HEK293 (cell line): ENCODE measurements at regions not wholly inside any gene's neighbourhood (a gene's known extent, or its start where the extent isn't known, plus 50 kb on each side); places are given as distances from the start of the nearest gene placed in this dataset.

ENCODE experiments used
- ZIC2 ChIP-seq: fragments of 450-650 bp; formaldehyde crosslinking; IDR thresholded peaks from 2 replicates; pipeline ENCODE4 v1.5.1; 2016; ENCODE audit warnings: missing biosample characterization, missing genetic modification characterization
- ZNF544 ChIP-seq: fragments of 450-650 bp; formaldehyde crosslinking; IDR thresholded peaks from 2 replicates; pipeline ENCODE4 v1.5.0; 2017; ENCODE audit warnings: missing biosample characterization, missing genetic modification characterization
- ZNF785 ChIP-seq: fragments of 450-650 bp; formaldehyde crosslinking; IDR thresholded peaks from 2 replicates; pipeline ENCODE4 v1.5.1; 2016; ENCODE audit warnings: missing biosample characterization, missing genetic modification characterization
- TF ChIP-seq, protein P1 (sequence below): fragments of 450-650 bp; formaldehyde crosslinking; IDR thresholded peaks from 2 replicates; pipeline ENCODE4 v1.5.1; 2016; ENCODE audit warnings: missing biosample characterization, missing genetic modification characterization
- TF ChIP-seq, protein P2 (sequence below): fragments of 450-650 bp; formaldehyde crosslinking; IDR thresholded peaks from 2 replicates; pipeline ENCODE4 v1.5.1; 2016; ENCODE audit warnings: missing biosample characterization, missing genetic modification characterization
- TF ChIP-seq, protein P3 (sequence below): fragments of 450-650 bp; formaldehyde crosslinking; IDR thresholded peaks from 2 replicates; pipeline ENCODE4 v1.5.1; 2016; ENCODE audit warnings: missing biosample characterization, missing genetic modification characterization
- TF ChIP-seq, protein P4 (sequence below): fragments of 450-650 bp; formaldehyde crosslinking; IDR thresholded peaks from 2 replicates; pipeline ENCODE4 v1.5.1; 2016; ENCODE audit warnings: missing biosample characterization, missing genetic modification characterization
- TF ChIP-seq, protein P5 (sequence below): fragments of 450-650 bp; formaldehyde crosslinking; IDR thresholded peaks from 2 replicates; pipeline ENCODE4 v1.5.1; 2016; ENCODE audit warnings: missing biosample characterization, missing genetic modification characterization, borderline replicate concordance

GRCh38 chr21:43325968-43326715 lies 100.8 kb downstream of the SIK1 start:
- TF ChIP-seq, protein P1, sequence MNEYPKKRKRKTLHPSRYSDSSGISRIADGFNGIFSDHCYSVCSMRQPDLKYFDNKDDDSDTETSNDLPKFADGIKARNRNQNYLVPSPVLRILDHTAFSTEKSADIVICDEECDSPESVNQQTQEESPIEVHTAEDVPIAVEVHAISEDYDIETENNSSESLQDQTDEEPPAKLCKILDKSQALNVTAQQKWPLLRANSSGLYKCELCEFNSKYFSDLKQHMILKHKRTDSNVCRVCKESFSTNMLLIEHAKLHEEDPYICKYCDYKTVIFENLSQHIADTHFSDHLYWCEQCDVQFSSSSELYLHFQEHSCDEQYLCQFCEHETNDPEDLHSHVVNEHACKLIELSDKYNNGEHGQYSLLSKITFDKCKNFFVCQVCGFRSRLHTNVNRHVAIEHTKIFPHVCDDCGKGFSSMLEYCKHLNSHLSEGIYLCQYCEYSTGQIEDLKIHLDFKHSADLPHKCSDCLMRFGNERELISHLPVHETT (tag by site-specific recombination): no peak
- TF ChIP-seq, protein P2, sequence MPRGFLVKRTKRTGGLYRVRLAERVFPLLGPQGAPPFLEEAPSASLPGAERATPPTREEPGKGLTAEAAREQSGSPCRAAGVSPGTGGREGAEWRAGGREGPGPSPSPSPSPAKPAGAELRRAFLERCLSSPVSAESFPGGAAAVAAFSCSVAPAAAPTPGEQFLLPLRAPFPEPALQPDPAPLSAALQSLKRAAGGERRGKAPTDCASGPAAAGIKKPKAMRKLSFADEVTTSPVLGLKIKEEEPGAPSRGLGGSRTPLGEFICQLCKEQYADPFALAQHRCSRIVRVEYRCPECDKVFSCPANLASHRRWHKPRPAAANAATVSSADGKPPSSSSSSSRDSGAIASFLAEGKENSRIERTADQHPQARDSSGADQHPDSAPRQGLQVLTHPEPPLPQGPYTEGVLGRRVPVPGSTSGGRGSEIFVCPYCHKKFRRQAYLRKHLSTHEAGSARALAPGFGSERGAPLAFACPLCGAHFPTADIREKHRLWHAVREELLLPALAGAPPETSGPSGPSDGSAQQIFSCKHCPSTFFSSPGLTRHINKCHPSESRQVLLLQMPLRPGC (tag by site-specific recombination): no peak
- TF ChIP-seq, protein P3, sequence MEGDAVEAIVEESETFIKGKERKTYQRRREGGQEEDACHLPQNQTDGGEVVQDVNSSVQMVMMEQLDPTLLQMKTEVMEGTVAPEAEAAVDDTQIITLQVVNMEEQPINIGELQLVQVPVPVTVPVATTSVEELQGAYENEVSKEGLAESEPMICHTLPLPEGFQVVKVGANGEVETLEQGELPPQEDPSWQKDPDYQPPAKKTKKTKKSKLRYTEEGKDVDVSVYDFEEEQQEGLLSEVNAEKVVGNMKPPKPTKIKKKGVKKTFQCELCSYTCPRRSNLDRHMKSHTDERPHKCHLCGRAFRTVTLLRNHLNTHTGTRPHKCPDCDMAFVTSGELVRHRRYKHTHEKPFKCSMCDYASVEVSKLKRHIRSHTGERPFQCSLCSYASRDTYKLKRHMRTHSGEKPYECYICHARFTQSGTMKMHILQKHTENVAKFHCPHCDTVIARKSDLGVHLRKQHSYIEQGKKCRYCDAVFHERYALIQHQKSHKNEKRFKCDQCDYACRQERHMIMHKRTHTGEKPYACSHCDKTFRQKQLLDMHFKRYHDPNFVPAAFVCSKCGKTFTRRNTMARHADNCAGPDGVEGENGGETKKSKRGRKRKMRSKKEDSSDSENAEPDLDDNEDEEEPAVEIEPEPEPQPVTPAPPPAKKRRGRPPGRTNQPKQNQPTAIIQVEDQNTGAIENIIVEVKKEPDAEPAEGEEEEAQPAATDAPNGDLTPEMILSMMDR (tag by site-specific recombination): no peak
- TF ChIP-seq ZNF785 (tag by site-specific recombination): no peak
- no peak for TF ChIP-seq ZNF544 (tag by site-specific recombination)
- no peak for TF ChIP-seq ZIC2
- TF ChIP-seq, protein P4, sequence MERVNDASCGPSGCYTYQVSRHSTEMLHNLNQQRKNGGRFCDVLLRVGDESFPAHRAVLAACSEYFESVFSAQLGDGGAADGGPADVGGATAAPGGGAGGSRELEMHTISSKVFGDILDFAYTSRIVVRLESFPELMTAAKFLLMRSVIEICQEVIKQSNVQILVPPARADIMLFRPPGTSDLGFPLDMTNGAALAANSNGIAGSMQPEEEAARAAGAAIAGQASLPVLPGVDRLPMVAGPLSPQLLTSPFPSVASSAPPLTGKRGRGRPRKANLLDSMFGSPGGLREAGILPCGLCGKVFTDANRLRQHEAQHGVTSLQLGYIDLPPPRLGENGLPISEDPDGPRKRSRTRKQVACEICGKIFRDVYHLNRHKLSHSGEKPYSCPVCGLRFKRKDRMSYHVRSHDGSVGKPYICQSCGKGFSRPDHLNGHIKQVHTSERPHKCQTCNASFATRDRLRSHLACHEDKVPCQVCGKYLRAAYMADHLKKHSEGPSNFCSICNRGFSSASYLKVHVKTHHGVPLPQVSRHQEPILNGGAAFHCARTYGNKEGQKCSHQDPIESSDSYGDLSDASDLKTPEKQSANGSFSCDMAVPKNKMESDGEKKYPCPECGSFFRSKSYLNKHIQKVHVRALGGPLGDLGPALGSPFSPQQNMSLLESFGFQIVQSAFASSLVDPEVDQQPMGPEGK (tag by site-specific recombination): no peak
- TF ChIP-seq, protein P5, sequence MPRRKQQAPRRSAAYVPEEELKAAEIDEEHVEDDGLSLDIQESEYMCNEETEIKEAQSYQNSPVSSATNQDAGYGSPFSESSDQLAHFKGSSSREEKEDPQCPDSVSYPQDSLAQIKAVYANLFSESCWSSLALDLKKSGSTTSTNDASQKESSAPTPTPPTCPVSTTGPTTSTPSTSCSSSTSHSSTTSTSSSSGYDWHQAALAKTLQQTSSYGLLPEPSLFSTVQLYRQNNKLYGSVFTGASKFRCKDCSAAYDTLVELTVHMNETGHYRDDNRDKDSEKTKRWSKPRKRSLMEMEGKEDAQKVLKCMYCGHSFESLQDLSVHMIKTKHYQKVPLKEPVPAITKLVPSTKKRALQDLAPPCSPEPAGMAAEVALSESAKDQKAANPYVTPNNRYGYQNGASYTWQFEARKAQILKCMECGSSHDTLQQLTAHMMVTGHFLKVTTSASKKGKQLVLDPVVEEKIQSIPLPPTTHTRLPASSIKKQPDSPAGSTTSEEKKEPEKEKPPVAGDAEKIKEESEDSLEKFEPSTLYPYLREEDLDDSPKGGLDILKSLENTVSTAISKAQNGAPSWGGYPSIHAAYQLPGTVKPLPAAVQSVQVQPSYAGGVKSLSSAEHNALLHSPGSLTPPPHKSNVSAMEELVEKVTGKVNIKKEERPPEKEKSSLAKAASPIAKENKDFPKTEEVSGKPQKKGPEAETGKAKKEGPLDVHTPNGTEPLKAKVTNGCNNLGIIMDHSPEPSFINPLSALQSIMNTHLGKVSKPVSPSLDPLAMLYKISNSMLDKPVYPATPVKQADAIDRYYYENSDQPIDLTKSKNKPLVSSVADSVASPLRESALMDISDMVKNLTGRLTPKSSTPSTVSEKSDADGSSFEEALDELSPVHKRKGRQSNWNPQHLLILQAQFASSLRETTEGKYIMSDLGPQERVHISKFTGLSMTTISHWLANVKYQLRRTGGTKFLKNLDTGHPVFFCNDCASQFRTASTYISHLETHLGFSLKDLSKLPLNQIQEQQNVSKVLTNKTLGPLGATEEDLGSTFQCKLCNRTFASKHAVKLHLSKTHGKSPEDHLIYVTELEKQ: no peak
